HG02588 (cell line): ENCODE measurements at regions not wholly inside any gene's neighbourhood (a gene's known extent, or its start where the extent isn't known, plus 50 kb on each side); places are given as distances from the start of the nearest gene placed in this dataset.
"Not testable (repeated sequence)": the region's sequence is repeated elsewhere in the genome, so short reads cannot be mapped to it uniquely, and the experiment has no call there.

Experiments
- ATAC-seq: cut with Tn5 transposase; IDR thresholded peaks from one replicate; pipeline ENCODE4 v1.9.1; 2021; ENCODE audit warnings: mild to moderate bottlenecking, moderate library complexity; ENCODE audit not compliant: unreplicated experiment

GRCh38 chr9:42656789-42657188, 473.3 kb downstream of the SPATA31A6 start:
- ATAC-seq: not testable (repeated sequence)

- not testable (repeated sequence) for ATAC-seq
These were observed 474.0 kb downstream of the SPATA31A6 start for GRCh38 chr9:42657496-42657895.

DNA sequence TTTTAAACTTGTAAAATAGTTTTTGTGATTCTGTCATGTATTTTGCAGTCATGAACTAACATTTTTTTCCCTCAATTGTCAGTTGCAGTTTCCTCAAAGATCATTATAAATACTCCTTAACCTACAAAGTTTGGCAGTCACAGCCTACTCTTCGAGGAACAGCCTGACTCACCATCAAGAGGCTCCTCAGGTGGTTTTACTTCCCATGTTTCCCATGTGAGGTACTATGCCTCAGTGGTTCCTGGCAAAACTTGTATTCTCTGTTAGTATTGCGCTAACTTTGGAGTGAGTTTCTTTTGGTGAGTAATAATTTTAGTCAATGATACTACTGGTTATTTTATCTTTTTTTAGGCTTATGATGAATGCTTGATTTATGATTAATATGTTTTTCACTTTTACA, 513.7 kb downstream of the SPATA31A6 start:
- ATAC-seq: not testable (repeated sequence)

GRCh38 chr9:42702890-42703289, 519.4 kb downstream of the SPATA31A6 start:
- not testable (repeated sequence) for ATAC-seq

DNA sequence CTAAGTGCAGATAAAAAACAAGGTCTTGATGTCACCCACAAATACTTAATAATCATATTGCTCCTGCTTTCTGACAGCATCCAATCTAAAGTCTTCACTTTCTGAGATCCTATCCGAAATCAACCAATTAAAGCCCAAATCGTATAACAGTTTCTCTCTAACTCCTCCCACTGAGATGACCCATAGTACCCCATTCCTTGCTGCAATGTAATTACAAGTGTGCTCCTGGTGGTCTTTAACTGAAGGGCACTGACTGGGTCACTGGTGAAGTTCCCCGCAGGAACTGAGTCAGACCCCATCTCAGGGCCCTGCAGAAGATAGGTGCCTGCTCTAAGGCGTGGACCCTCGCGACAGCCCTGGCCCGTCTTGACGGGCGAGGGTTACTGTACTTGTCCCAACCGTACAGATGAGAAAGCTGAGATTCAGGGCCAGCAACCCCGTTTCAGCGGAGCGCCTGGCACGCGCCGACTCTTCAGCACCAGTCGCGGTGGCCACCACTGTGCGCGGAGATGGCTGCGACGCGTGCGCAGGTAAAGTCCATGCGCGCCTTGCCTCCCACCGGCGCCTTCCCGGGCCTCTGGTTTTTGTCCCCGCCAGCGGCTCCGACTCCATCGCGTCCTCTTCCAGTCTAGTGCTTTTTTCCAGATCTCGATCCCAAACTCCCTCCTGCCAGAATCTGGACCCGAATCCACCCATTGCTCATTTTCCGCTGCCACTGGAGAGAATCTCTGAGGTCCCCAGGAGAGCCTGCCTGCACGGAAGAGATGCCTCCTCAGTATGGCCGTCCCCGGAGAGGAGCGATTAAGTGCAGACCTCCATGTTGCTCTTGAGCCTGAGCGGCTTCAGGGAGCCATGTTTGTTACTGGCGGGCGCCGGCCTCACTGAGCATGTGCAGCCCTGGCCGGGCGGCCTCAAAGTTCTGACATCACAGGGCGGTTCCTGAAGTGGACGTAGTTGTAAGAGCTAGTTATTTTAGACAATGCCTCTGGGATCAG, 541.7 kb downstream of the SPATA31A6 start:
- ATAC-seq: not testable (repeated sequence)

GRCh38 chr9:42743030-42743814, 559.8 kb downstream of the SPATA31A6 start:
- not testable (repeated sequence) for ATAC-seq

DNA sequence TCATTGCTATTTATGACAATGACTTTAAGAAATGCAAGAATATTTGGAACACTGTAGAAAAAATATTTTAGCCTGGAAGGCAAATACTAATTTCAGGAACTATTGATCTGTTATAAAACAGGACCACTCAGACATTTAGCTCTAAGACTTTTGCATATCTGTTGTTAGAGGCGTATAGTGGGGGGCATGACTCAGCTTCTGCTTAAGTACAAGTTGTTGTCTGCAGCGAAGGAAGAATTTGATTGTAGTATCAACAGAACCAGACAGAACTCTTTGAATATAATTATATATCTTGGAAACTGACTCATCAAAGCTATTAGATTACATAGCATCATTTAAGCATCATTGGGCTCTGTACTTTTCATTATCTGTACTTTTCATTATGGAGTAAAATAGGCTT, 573.8 kb downstream of the SPATA31A6 start:
- ATAC-seq: not testable (repeated sequence)

DNA sequence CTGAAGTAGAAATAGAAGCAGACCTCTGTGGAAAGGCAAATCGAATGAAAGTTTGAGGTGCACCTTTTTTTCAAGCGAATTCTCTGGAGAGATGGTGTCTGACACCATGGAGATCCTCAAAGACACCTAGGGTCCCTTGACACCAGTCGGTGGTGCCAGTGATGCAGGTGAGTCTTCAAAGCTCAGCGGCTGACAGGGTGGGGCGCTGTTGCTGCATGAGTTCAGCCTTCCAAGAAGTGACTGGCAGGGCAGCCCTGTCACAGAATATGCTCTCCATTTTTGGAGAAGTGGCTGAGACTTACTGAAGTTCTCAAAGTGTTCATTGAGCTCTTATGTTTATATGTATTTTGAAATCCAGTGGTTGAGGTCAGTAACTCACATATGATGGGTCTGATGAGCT, 575.9 kb downstream of the SPATA31A6 start:
- ATAC-seq: not testable (repeated sequence)

GRCh38 chr9:42782201-42782600, 598.7 kb downstream of the SPATA31A6 start:
- ATAC-seq: not testable (repeated sequence)

- not testable (repeated sequence) for ATAC-seq
These were observed 609.3 kb downstream of the SPATA31A6 start for GRCh38 chr9:42792725-42793124.

GRCh38 chr9:42798571-42798970, 615.1 kb downstream of the SPATA31A6 start:
- not testable (repeated sequence) for ATAC-seq

- ATAC-seq: not testable (repeated sequence)
These were observed 619.3 kb downstream of the SPATA31A6 start for GRCh38 chr9:42802716-42803115.

- ATAC-seq: not testable (repeated sequence)
These were observed 623.2 kb downstream of the SPATA31A6 start for GRCh38 chr9:42806674-42807073.

- not testable (repeated sequence) for ATAC-seq
These were observed 638.0 kb downstream of the SPATA31A6 start for GRCh38 chr9:42821468-42821867.

- not testable (repeated sequence) for ATAC-seq
These were observed 664.7 kb downstream of the SPATA31A6 start for GRCh38 chr9:42848156-42848555.

DNA sequence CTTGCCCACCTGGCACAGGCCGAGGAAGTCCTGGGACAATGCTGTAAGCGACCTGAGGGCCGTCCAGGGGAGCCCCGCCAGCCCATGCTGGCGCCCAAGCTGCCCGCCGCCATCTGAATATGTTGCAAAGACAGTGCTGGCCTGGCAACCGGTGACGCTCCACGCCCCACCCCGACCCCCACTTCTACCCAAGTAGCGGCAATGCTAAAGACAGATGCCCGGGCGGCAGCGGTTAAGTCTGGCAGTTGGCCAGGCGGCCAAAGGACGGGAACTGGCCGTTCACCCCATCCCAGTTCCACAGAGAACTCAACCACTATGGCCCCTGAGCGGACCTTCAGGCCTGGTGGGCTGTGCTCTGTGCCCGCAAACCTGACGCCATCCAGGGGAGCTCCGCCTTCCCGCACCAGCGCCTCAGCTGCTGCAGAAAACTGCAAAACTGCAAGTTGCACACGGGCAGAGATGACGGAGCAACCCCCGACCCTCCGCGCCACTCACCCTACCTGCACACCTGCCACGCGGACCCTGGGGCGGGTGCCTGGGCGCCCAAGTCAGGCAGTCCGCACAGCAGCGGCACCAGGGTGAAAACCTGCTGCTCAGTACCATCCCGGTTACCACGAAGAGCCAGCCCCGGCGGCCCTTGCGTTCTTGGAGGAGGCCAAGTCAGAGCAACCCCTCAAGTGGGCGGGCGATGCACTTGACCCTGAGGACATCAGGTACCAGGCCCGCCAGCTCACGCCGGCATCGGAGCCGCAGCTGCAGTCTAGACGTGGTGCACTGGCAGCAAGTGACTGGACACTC, 667.6 kb downstream of the SPATA31A6 start:
- ATAC-seq: not testable (repeated sequence)

DNA sequence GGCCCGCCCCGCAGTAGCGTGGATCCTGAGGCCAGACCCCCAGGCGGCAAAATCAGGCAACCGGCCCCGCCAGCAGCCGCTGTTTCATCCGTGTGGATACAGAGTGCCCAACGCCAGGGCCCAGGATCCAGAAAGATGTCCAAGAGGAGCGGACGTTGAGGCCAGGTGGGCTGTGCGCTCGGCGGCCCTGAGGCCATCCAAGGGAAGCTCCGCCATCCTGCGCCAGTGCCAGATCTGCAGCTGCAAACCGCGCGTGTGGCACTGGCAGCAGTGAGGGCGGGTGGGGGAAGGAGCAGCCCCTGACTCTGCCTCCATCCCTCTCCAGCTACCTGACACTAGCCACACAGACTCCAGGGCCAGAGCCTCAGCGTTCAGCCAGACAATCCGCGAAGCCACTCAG, 668.2 kb downstream of the SPATA31A6 start:
- ATAC-seq: not testable (repeated sequence)

DNA sequence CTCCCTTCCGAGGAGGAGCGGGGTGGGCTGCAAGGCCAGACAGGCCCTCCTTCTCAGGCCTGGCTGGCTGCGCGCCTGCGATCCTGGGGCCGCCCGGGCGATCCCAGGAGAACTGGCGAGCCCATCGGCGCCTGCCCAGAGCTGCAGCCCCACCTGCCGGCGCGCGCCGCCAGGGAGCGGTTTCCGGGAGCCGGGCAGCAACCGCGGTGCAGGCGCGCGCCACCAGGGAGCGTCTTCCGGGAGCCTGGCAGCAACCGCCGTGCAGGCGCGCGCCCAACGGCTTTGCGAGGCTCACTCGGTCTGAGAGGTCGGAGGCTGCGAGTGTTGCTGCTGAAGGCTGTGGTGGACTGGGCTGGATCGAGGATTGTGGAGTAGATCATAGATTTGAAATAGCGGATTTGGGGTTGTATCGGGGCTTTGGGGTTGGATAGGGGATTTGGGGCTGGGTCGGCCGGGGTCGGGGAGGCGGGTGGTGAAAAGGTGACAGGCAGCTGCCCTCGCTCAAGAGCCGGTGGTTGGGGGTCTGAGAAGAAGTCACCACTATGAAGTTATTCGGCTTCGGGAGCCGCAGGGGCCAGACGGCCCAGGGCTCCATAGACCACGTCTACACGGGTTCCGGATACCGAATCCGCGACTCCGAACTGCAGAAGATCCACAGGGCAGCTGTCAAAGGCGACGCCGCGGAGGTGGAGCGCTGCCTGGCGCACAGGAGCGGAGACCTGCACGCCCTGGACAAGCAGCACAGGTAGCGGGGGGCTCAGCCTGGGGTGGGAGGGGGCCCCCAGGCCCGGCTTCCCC, 668.9 kb downstream of the SPATA31A6 start:
- peak; percentile 63 for ATAC-seq

DNA sequence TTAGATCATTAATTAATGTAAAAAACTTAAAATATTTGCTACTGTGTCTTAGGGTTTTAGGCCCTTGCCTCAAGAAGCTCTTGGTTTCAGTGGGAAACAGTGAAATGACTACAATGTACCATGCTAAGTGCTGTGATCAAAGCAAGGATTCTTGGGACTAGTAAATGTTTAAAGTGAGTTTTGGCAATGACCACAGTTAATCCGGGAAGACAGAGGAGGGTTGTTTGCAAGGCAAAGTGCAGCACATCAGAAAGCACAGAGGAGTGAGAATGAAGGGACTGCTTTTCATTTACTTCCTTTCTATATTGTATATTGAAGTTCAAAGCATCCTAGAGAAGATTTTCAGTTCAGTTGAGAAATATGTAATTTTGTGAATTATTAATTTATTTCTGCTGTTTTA, 676.7 kb downstream of the SPATA31A6 start:
- not testable (repeated sequence) for ATAC-seq

GRCh38 chr9:42862465-42862864, 679.0 kb downstream of the SPATA31A6 start:
- not testable (repeated sequence) for ATAC-seq
